ENCODE measurements at regions not wholly inside any gene's neighbourhood (a gene's known extent, or its start where the extent isn't known, plus 50 kb on each side); places are given as distances from the start of the nearest gene placed in this dataset.

DNA sequence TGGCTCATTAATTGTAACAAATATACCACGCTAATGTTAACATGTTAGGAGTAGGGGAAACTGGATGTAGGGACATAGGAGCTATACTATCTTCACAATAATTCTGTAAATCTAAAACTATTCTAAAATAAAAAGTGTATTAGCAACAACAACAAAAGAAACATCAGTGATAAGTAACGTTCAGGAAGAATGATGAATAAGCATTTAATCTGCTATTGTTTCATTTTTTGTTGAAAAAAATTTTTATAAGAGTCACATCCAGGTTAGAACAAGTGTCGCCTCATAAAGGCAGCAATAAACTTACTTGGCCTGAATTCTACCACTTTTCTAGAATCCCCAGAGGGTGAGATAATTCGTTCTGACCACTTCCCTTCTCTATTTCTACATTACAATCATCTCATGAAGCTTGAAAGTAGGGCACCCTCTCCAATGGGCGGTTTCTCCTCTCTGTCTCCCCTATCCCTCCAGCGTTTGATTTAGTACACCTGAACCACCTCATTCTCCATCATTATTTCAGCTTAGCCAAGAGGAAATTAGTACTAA lies 253.1 kb upstream of the IPO5 start:
- TF ChIP-seq OSR1 (CRISPR knock-in tag; IDR thresholded peaks at IDR 0.05): no peak
- TF ChIP-seq GLIS3 (CRISPR knock-in tag; IDR thresholded peaks at IDR 0.05): no peak
- no peak for TF ChIP-seq ZNF565 (CRISPR knock-in tag; conservative IDR thresholded peaks at IDR 0.05; ENCODE audit: low read depth)
- TF ChIP-seq TCF4 (CRISPR knock-in tag; IDR thresholded peaks at IDR 0.05; ENCODE audit: borderline replicate concordance): no peak
- TF ChIP-seq, protein P1, sequence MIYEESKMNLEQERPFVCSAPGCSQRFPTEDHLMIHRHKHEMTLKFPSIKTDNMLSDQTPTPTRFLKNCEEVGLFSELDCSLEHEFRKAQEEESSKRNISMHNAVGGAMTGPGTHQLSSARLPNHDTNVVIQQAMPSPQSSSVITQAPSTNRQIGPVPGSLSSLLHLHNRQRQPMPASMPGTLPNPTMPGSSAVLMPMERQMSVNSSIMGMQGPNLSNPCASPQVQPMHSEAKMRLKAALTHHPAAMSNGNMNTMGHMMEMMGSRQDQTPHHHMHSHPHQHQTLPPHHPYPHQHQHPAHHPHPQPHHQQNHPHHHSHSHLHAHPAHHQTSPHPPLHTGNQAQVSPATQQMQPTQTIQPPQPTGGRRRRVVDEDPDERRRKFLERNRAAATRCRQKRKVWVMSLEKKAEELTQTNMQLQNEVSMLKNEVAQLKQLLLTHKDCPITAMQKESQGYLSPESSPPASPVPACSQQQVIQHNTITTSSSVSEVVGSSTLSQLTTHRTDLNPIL (CRISPR knock-in tag; IDR thresholded peaks at IDR 0.05; ENCODE audit: low read depth): no peak
- no peak for TF ChIP-seq ISL1 (CRISPR knock-in tag; IDR thresholded peaks at IDR 0.05)
- TF ChIP-seq ZNF8 (CRISPR knock-in tag; IDR thresholded peaks at IDR 0.05): no peak
- TF ChIP-seq RARB (CRISPR knock-in tag; IDR thresholded peaks at IDR 0.05): no peak
- no peak for TF ChIP-seq POU6F1 (CRISPR knock-in tag; IDR thresholded peaks at IDR 0.05; ENCODE audit: borderline replicate concordance, low read depth)
- no peak for TF ChIP-seq PATZ1 (CRISPR knock-in tag; IDR thresholded peaks at IDR 0.05; ENCODE audit: borderline replicate concordance)
- no peak for TF ChIP-seq CSRNP3 (CRISPR knock-in tag; IDR thresholded peaks at IDR 0.05)
- TF ChIP-seq ZFP30 (CRISPR knock-in tag; IDR thresholded peaks at IDR 0.05): no peak
- no peak for TF ChIP-seq ESRRG (CRISPR knock-in tag; IDR thresholded peaks at IDR 0.05)
- TF ChIP-seq ARNTL (CRISPR knock-in tag; IDR thresholded peaks at IDR 0.05; ENCODE audit: borderline replicate concordance, low read depth): no peak
- TF ChIP-seq TSHZ2 (CRISPR knock-in tag; IDR thresholded peaks at IDR 0.05): no peak
- no peak for ATAC-seq

DNA sequence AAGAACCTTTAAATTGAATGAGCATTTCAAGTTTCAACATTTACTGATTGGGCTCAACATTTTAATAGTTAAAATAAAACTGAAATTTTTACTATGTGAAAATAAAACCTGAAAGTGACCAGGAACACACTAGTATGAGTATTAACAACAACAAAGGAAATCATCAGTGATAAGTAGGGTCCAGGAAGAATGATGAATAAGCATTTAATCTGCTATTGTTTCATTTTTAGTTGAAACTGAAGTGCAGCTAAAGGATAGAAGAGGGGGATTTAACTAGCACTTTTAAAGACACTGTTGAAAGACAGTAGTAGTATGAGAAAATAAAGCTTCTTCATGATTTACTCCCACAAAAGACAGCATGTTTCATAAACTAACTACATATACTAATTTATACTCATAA lies 250.9 kb upstream of the IPO5 start:
- no peak for ATAC-seq
- no peak for TF ChIP-seq CSRNP3 (CRISPR knock-in tag; IDR thresholded peaks at IDR 0.05)

DNA sequence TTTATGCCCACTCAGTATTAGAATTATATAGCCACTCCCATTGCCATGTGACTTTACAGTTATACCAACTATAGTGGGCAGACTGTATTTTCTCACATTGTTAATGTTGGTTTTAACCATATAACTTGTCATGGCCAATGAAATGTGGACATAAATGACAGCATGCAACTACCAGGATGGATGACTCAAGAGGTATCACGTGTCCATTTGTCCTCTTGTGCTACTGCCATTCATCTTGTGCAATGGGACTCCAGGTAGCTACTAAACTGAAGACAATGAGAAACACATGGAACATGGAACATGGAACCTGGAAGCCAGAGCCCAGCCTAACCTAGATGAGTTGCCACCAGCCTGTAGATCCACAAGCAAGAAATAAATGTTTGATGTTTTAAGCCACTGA lies 242.7 kb upstream of the IPO5 start:
- no peak for ATAC-seq
- no peak for TF ChIP-seq RARB (CRISPR knock-in tag; IDR thresholded peaks at IDR 0.05)
- TF ChIP-seq TCF4 (CRISPR knock-in tag; IDR thresholded peaks at IDR 0.05; ENCODE audit: borderline replicate concordance): no peak
- no peak for TF ChIP-seq CSDC2 (CRISPR knock-in tag; IDR thresholded peaks at IDR 0.05)
- no peak for TF ChIP-seq ESRRG (CRISPR knock-in tag; IDR thresholded peaks at IDR 0.05)
- no peak for TF ChIP-seq BACH2 (CRISPR knock-in tag; IDR thresholded peaks at IDR 0.05; ENCODE audit: borderline replicate concordance)

DNA sequence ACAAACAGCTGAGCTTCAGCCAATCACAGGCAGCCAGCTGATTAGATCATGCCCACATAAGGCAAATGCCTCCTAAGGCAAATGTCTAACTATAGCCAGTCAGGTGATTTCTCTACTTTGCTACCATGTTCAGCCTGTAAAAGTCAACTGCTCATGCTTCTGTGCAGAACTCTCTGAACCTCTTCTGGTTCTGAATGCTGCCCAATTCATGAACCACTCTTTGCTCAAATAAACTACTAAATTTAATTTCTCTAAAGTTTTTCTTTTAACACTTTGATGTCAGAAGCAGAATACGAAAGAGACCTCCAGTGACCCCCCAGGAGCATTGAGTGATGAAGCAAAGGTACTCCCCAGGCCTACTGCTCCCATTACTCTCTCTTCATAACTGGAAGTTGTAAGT lies 240.7 kb upstream of the IPO5 start:
- no peak for ATAC-seq

More for the DNA sequence above, 240.7 kb upstream of the IPO5 start:
- TF ChIP-seq ZC3H10 (CRISPR knock-in tag; IDR thresholded peaks at IDR 0.05): no peak

Data from SK-N-SH treated with all-trans-retinoic acid at 6 μM for 48 hours (cell line).